GDM1 (cell line): ENCODE measurements at regions not wholly inside any gene's neighbourhood (a gene's known extent, or its start where the extent isn't known, plus 50 kb on each side); places are given as distances from the start of the nearest gene placed in this dataset.
"Not testable (repeated sequence)": the region's sequence is repeated elsewhere in the genome, so short reads cannot be mapped to it uniquely, and the experiment has no call there.

Source experiments
- DNase-seq: peaks from one replicate; lab custom pipeline; 2025; lab: John Stamatoyannopoulos, UW

- no peak for DNase-seq
These were observed 237.0 kb downstream of the NFATC2 start for GRCh38 chr20:51305316-51306052.

GRCh38 chr20:51303731-51304670 is 238.5 kb downstream of the NFATC2 start:
- no peak for DNase-seq

- DNase-seq, result no peak
These were observed 241.5 kb downstream of the NFATC2 start for GRCh38 chr20:51301026-51301425.

GRCh38 chr20:51300104-51300503 is 242.4 kb downstream of the NFATC2 start:
- DNase-seq, result no peak

- DNase-seq, result no peak
These were observed 243.1 kb downstream of the NFATC2 start for GRCh38 chr20:51299413-51299812.

GRCh38 chr20:51298141-51298749 is 244.3 kb downstream of the NFATC2 start:
- DNase-seq, result no peak

- no peak for DNase-seq
These were observed 254.7 kb downstream of the NFATC2 start for GRCh38 chr20:51287628-51288413.

GRCh38 chr20:51286758-51287157 is 255.8 kb downstream of the NFATC2 start:
- no peak for DNase-seq

GRCh38 chr20:51285684-51286083 is 256.8 kb downstream of the NFATC2 start:
- no peak for DNase-seq

GRCh38 chr20:51284871-51285270 is 257.6 kb downstream of the NFATC2 start:
- DNase-seq, result no peak

- no peak for DNase-seq
These were observed 258.3 kb downstream of the NFATC2 start for GRCh38 chr20:51284176-51284575.

GRCh38 chr20:51281521-51281920 is 258.6 kb upstream of the KCNG1 start:
- DNase-seq, result no peak

- no peak for DNase-seq
These were observed 257.1 kb upstream of the KCNG1 start for GRCh38 chr20:51280047-51280446.

GRCh38 chr20:51277961-51278360 is 255.1 kb upstream of the KCNG1 start:
- no peak for DNase-seq

GRCh38 chr20:51276296-51276695 is 253.4 kb upstream of the KCNG1 start:
- no peak for DNase-seq

- no peak for DNase-seq
These were observed 252.9 kb upstream of the KCNG1 start for GRCh38 chr20:51275826-51276225.

- no peak for DNase-seq
These were observed 252.3 kb upstream of the KCNG1 start for GRCh38 chr20:51275181-51275580.

GRCh38 chr20:51272401-51272800 is 249.5 kb upstream of the KCNG1 start:
- no peak for DNase-seq

- no peak for DNase-seq
These were observed 249.0 kb upstream of the KCNG1 start for GRCh38 chr20:51271931-51272330.

GRCh38 chr20:51271289-51271688 is 248.4 kb upstream of the KCNG1 start:
- not testable (repeated sequence) for DNase-seq

- DNase-seq, result no peak
These were observed 246.8 kb upstream of the KCNG1 start for GRCh38 chr20:51269671-51270070.

GRCh38 chr20:51267679-51268078 is 244.8 kb upstream of the KCNG1 start:
- DNase-seq, result no peak
